ENCODE measurements at regions not wholly inside any gene's neighbourhood (a gene's known extent, or its start where the extent isn't known, plus 50 kb on each side); places are given as distances from the start of the nearest gene placed in this dataset.
A peak's percentile ranks its signal among the peaks of the same experiment; 100 is the strongest.

- no peak for TF ChIP-seq PATZ1 (CRISPR knock-in tag; IDR thresholded peaks at IDR 0.05; ENCODE audit: borderline replicate concordance)
Measured at GRCh38 chr9:135245482-135246247, 158.2 kb downstream of the OLFM1 start (continued).

GRCh38 chr9:135246248-135247205, 159.1 kb downstream of the OLFM1 start:
- in situ Hi-C loops (cut with MboI): no loop called here
- POLR2A ChIA-PET: interaction anchor here (1.5 kb wide), 1 partner anchor 11 kb away, joined by 3 read pairs; no protein-coding TSS in a partner anchor
- BruUV-seq (replicated peaks): no TSS peak
- TF ChIP-seq HNRNPK (IDR thresholded peaks at IDR 0.05; ENCODE audit: low read depth, low read length, poor library complexity, severe bottlenecking): no peak
- TF ChIP-seq HCFC1 (IDR thresholded peaks at IDR 0.05; ENCODE audit: low read depth, low read length): no peak
- no peak for TF ChIP-seq MEF2A (IDR thresholded peaks at IDR 0.05; ENCODE audit: control insufficient read depth, low read depth, low read length)
- no peak for TF ChIP-seq KDM5B (IDR thresholded peaks at IDR 0.05; ENCODE audit: insufficient replicate concordance, low read depth, low read length)
- no peak for TF ChIP-seq LCOR (CRISPR knock-in tag; IDR thresholded peaks at IDR 0.05)
- peak; percentile 29 for TF ChIP-seq PRDM10 (IDR thresholded peaks at IDR 0.05; ENCODE audit: partially characterized antibody)
- TF ChIP-seq CGGBP1 (CRISPR knock-in tag; IDR thresholded peaks at IDR 0.05): no peak
- no peak for TF ChIP-seq PYGO2 (tag; IDR thresholded peaks at IDR 0.05)
- TF ChIP-seq HNRNPL (IDR thresholded peaks at IDR 0.05; ENCODE audit: low read depth, low read length): no peak
- TF ChIP-seq ZNF263 (CRISPR knock-in tag; IDR thresholded peaks at IDR 0.05; ENCODE audit: borderline replicate concordance): 0 out of 2 replicates have a peak, but pooled peaks have one; percentile 18

More at GRCh38 chr9:135246248-135247205, 159.1 kb downstream of the OLFM1 start:
- no peaks in the 10 kb centered on the region for H3K9me3 ChIP-seq (replicated peaks; ENCODE audit: control insufficient read depth, insufficient read depth, low read depth, low read length)
- no peak overlapping the region for H3K27ac ChIP-seq (ENCODE audit: extremely low read depth, low read depth, low read length)
- H3K4me3 ChIP-seq: no peak overlapping the region
- H2AFZ ChIP-seq (ENCODE audit: low read depth, low read length): no peak overlapping the region
- H4K20me1 ChIP-seq (replicated peaks; ENCODE audit: control insufficient read depth, insufficient read depth, low read length): peaks cover 23% of the 10 kb centered on the region
- no peak overlapping the region; a peak in 1 of 4 replicates for H3K9ac ChIP-seq (ENCODE audit: insufficient read depth in 1 of 2, low read depth in 2 of 2, low read length in 2 of 2)
- no peak for FAIRE-seq
- no peak for ATAC-seq
- H3K27me3 ChIP-seq (ENCODE audit: control insufficient read depth in 2 of 2, insufficient read depth in 2 of 2, low read length in 2 of 2): peaks cover 9 to 93% of the 10 kb centered on the region in 2 experiments; a peak in 4 of 5 replicates
- intact Hi-C loops (cut with micrococcal nuclease): no loop called here
- CTCF ChIA-PET (ENCODE audit: low intra/inter-chr PET ratio): no interaction called here
- no peaks in the 10 kb centered on the region for H3K9me1 ChIP-seq (ENCODE audit: control insufficient read depth, insufficient read depth, low read length)
- no peaks in the 10 kb centered on the region for H3K79me2 ChIP-seq (ENCODE audit: control insufficient read depth, insufficient read depth, low read length)
- WGBS (ENCODE audit: insufficient coverage, low coverage, missing lambda C conversion rate): under 1% methylated on average over 22 of the region's 23 CpGs
- peaks cover 0 to 3% of the 10 kb centered on the region in 2 experiments; a peak in 1 of 5 replicates for H3K4me1 ChIP-seq (replicated peaks in 1 of 2; ENCODE audit: control insufficient read depth in 2 of 2, insufficient read depth in 2 of 2, low read length in 2 of 2)
- no peak for DNase-seq (ENCODE audit: extremely low read depth in 1 of 4, low spot score in 3 of 4)
- no peak overlapping the region for H3K4me2 ChIP-seq (ENCODE audit: insufficient read depth, low read length)
- H3K36me3 ChIP-seq (ENCODE audit: control insufficient read depth, insufficient read depth, low read length): no peaks in the 10 kb centered on the region

Data from K562 (cell line).